CD4-positive, alpha-beta T cell treated with Interleukin-10 for 1 hour (primary cell): ENCODE measurements at regions not wholly inside any gene's neighbourhood (a gene's known extent, or its start where the extent isn't known, plus 50 kb on each side); places are given as distances from the start of the nearest gene placed in this dataset.

Experiments used
- DNase-seq: peaks from one replicate; pipeline ENCODE4 v3.0.0-alpha.2; 2020

GRCh38 chr18:56162311-56163265, 475.8 kb downstream of the TXNL1 start:
- no peak for DNase-seq

DNA sequence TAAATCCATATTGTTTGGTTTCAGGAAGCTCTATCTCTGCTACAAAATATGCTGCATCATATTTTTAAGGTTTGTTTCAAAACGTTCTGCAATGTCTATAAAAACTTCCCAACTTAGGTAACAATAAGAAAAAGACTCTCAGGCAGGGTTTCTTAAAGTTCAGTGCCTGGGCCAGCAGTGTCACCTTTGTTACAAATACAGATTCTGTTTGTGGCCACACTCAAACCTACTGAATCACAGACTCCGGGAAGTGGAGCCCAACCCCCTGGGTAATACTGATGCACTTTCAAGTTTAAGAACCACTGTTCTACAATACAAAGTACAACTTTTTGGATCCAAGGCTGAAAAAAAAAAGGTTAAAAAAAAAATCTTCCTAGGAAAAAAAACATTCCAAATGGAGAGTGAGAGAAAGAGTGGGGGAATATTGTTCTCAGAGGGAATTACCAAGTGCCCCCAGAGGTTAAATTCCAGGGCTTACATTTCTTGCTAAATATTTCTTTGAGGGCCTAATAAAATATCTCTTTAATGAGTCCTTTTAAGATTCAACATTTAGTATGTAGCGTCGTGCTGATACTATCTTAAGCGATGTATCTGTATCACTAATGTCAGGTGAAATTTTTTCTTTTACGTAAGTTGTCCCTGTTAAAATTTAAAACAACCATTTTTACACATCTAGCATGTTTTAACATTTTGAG, 476.7 kb downstream of the TXNL1 start:
- no peak for DNase-seq

DNA sequence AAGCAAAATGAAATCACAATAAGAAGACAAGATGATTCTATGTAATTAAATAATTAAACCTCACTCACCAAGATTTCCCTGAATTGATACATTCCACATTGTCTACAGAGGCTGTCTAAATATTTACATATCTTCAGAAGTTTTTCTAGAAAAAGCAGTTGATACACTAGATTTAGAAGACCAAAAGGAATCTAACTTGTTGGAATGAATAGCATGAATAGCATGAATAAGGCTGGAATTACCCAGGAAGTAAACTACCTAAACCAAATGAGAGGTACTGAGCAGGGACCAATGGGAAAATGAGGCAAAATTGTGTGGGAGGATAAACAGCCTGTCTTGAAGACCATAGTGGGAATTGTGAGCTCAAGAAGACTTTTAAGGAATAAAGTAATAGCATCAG, 479.7 kb downstream of the TXNL1 start:
- no peak for DNase-seq

- DNase-seq = no peak
Measured at GRCh38 chr18:56157541-56157940, 480.9 kb downstream of the TXNL1 start.

- DNase-seq = no peak
Measured at GRCh38 chr18:56152551-56153310, 485.7 kb downstream of the TXNL1 start.

DNA sequence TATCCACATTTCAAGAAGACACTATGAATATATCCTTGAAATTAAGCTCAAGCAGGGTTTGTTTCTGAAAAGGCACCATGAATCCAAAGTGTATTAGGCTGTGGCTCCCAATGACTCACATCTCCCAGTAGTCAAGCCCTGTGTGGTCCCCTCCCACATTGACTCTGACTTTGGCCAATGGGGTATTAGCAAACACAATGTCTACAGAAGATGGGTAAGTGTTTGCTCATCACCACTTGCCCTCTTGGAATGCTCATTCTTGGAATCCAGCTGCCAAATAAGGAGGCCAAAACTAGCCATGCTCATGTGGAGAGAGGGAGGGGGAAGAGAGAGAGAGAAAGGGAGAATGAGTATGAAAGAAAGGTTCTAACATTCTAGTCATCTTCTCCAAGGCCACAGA, 490.0 kb downstream of the TXNL1 start:
- DNase-seq = no peak

DNA sequence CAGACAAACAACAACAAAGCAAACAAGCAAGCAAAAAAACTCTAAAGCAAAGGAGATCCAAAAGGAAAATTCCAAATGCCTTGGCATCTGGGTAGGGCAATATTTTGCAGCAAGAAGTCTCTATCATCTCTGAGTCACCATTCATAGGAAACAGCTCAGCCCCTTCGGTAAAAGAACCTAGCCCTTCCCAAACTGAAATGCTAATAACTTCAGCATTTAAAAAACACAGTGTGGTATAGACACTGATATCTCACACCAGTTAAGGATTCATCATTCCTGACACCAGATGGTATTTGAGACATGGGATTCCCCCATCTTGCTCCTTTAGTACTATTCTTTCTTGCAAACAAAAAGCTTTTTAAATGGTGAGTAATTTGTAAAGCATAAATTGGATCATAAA, 491.8 kb downstream of the TXNL1 start:
- DNase-seq = no peak

- DNase-seq = no peak
Measured at GRCh38 chr18:56142001-56142400, 496.4 kb downstream of the TXNL1 start.

GRCh38 chr18:56139792-56140254, 498.6 kb downstream of the TXNL1 start:
- no peak for DNase-seq

- no peak for DNase-seq
Measured at GRCh38 chr18:56139372-56139771, 499.0 kb downstream of the TXNL1 start.

DNA sequence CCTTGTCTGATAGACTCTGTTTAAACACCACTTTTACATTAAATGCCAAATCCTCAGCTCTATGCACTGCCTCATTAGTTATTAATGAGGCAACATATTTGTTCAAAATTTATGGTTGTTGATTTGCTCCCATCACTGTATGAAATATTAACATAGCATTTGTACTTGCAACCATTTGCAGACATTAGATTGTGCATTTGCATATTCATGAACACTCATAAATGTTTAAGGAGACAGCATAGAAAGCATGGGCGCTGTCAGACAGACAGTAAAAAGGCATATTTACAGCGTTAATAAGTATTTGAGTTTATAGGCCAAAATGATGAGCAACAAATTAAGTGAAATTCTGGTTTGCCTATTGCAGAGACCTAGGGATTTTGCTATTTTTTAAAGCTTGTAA, 502.3 kb downstream of the TXNL1 start:
- no peak for DNase-seq

- DNase-seq = no peak
Measured at GRCh38 chr18:56130481-56130880, 507.9 kb downstream of the TXNL1 start.

DNA sequence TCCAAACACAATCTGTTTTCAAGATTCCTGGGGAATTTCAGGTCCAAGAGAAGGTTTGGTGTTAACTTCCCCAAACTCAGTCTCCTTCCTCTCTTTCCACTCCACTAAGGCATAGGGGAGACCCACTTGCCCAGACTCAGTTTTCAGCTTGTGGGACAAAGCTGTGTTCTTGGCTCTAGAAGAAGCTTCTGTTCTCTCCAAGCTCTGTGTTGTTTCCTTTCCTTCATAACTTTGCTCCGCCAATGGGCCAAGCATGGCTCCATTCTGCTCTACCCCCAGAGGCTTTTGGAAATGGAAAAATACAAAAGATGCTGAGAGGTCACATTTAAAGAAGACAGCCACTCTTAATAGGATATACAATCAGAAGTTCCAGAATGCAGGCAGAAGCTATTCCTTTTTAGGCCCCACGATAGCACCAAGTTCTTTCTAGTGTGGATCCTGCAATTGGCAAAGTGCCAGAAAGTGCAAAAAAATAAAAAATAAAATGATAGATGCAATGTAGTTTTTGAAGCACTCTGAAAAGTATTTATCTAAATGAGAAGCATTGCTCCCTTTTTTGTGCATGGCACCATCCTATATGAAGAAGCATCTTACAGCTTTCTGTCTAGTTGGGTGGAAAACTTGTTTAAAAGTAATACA, 510.1 kb downstream of the TXNL1 start:
- DNase-seq = no peak

DNA sequence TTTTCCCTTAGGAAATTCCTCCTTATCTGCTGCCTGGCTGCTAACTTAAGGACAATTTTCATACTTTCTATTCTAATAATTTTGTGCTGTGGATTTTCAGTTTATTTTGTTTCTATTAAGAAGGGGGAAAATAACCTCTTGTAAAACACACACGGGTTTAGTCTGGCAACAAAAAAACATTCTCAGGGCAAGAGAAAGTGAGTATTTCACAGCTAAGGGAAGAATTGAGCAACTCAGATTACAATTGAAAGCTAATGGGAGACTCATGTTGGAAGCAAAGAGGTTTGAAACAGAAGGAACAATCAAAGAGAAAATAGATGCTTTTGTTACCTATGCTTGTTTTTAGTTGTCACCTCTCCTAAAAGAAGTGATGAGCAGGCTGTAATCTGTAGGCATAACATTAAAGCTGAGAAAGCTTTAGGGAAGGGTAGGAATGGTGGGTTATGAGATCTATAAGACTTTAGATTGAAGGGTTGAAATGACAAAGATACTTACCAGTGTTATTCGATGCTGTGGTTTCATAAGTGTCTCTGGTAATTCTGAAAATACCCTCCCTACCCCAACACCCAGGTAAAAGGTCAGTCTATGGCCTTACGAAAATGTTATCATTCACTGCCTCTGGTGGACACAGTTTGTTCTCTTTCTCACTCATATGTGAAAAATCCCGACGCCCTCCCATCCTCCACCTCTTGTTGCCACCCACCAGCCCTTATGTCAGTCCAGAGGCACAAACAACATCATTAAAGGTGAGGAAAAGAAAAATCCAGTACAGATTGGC, 510.9 kb downstream of the TXNL1 start:
- DNase-seq = no peak

GRCh38 chr18:56124186-56124585, 514.2 kb downstream of the TXNL1 start:
- no peak for DNase-seq

GRCh38 chr18:56121669-56122068, 516.7 kb downstream of the TXNL1 start:
- DNase-seq = no peak

- no peak for DNase-seq
Measured at GRCh38 chr18:56120782-56121181, 517.6 kb downstream of the TXNL1 start.

GRCh38 chr18:56119681-56120080, 518.7 kb downstream of the TXNL1 start:
- DNase-seq = no peak

DNA sequence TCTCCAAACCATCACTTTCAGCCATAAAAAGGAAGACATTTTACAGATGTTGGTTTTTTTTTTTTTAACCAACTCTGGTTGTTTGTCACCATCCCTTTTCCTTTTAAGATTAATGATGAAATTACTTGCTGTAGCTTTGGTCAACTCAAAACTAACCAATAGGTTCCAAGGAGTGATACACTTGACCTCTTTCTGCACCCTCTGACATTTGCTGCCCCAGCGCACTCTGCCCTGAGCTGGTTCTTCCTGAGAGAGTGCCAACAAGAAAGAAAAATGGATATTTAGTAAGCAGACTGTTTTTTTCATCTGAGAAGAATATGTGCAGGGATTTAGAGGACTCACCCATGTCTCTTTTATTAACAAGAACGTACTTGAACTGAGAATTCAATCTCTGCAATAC, 520.0 kb downstream of the TXNL1 start:
- no peak for DNase-seq

GRCh38 chr18:56115071-56116015, 523.0 kb downstream of the TXNL1 start:
- no peak for DNase-seq

GRCh38 chr18:56112984-56113383, 525.0 kb upstream of the TCF4 start:
- DNase-seq = no peak
